Astrocyte of the cerebellum (primary cell): ENCODE measurements at regions not wholly inside any gene's neighbourhood (a gene's known extent, or its start where the extent isn't known, plus 50 kb on each side); places are given as distances from the start of the nearest gene placed in this dataset.
A peak's percentile ranks its signal among the peaks of the same experiment; 100 is the strongest.
"Not testable (repeated sequence)": the region's sequence is repeated elsewhere in the genome, so short reads cannot be mapped to it uniquely, and the experiment has no call there.

Experiments used
- DNase-seq: peaks from one replicate; pipeline ENCODE4 v3.0.0-alpha.2; 2011; ENCODE audit warnings: low read depth
- H3K4me3 ChIP-seq: 2 replicates; pipeline ENCODE4 v1.5.1; 2011; ENCODE audit warnings: mild to moderate bottlenecking, low read depth, low read length, moderate library complexity
- in situ Hi-C: cut with HindIII; loops from 2 replicates; pipeline ENCODE4 v1.10.0; 2017; ENCODE audit warnings: low sequenced_read_pairs
- TF ChIP-seq, protein P1 (sequence below): IDR thresholded peaks from 2 replicates; pipeline ENCODE4 v1.5.1; 2012; ENCODE audit warnings: low read length, low read depth, moderate library complexity, mild to moderate bottlenecking; ENCODE audit errors: missing control alignments

DNA sequence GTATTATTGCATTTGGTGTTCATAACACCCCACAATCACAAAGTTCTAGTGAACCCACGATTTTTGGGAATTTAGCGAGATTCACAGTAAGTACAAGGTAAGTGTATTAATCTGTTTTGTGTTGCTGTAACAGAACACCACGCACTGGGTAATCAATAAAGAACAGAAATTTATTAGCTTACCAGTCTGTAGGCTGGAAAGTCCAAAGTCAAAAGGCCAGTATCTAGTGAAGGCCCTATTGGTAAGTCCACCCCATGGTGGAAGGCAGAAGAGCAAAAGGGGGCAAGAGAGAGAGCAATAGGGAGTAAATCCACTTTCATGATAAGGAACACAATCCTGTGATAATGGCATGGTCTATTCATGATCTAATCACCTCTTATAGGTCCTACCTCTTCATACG, 190.3 kb upstream of the KCNMB2 start:
- TF ChIP-seq, protein P1, sequence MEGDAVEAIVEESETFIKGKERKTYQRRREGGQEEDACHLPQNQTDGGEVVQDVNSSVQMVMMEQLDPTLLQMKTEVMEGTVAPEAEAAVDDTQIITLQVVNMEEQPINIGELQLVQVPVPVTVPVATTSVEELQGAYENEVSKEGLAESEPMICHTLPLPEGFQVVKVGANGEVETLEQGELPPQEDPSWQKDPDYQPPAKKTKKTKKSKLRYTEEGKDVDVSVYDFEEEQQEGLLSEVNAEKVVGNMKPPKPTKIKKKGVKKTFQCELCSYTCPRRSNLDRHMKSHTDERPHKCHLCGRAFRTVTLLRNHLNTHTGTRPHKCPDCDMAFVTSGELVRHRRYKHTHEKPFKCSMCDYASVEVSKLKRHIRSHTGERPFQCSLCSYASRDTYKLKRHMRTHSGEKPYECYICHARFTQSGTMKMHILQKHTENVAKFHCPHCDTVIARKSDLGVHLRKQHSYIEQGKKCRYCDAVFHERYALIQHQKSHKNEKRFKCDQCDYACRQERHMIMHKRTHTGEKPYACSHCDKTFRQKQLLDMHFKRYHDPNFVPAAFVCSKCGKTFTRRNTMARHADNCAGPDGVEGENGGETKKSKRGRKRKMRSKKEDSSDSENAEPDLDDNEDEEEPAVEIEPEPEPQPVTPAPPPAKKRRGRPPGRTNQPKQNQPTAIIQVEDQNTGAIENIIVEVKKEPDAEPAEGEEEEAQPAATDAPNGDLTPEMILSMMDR: no peak
- H3K4me3 ChIP-seq: no peak overlapping the region
- in situ Hi-C loops: loop anchor here (25.0 kb wide), 1 partner anchor 1159 kb away; the partner anchor contains the start of gene TBL1XR1
- no peak for DNase-seq

DNA sequence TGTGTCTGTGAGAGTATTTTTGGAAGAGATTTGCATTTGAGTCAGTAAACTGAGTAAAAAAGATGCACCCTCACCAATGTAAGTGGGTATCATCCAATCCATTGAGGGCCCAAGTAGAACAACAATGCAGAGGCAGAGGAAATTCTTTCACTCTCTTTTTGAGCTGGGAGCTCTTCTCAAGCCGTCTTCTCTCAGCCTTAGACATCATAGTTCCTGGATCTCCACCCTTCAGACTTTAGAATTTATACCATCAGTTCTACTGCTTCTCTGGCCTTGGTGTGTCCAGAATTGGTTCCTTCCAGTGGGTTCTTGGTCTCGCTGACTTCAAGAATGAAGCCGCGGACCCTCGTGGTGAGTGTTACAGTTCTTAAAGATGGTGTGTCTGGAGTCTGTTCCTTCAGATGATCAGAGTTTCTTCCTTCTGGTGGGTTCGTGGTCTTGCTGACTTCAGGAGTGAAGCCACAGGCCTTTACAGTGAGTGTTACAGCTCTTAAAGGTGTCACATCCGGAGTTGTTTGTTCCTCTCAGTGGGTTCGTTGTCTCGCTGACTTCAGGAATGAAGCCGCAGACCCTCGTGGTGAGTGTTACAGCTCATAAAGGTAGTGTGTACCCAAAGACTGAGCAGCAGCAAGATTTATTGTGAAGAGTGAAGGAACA, 187.5 kb upstream of the KCNMB2 start:
- not testable (repeated sequence) for H3K4me3 ChIP-seq, DNase-seq
- in situ Hi-C loops: loop anchor here (25.0 kb wide), 1 partner anchor 1161 kb away; the partner anchor contains the start of gene TBL1XR1

DNA sequence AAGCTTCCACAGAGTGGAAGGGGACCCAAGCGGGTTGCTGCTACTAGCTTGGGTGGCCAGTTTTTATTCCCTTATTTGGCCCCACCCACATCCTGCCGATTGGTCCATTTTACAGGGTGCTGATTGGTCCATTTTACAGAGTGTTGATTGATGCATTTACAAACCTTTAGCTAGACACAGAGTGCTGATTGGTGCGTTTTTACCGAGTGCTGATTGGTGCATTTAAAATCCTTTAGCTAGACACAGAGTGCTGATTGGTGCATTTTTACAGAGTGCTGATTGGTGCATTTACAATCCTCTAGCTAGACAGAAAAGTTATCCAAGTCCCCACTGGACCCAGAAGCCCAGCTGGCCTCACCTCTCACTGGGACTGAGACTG, 187.0 kb upstream of the KCNMB2 start:
- in situ Hi-C loops: loop anchor here (25.0 kb wide), 1 partner anchor 1162 kb away; the partner anchor contains the start of gene TBL1XR1
- not testable (repeated sequence) for DNase-seq, H3K4me3 ChIP-seq

DNA sequence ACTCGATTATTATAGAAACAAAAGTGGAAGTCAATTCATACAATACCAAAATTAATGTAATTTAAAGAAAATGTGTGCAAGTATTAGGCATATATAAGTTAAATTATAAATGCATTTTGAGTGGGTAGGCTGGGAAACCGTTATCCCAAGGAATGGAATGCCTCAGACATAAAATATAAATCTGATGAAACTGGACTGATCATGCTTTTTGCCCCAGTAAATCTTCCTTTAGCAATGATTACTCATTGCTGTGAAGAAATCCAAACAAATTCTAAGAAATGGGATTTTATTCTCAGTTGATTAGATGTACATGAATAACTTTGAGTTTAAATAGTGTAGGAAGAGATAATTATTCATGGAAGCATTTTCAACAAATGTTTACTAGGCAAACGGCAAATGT, 185.5 kb upstream of the KCNMB2 start:
- in situ Hi-C loops: no loop called here
- no peak overlapping the region for H3K4me3 ChIP-seq
- TF ChIP-seq, protein P1: no peak
- no peak for DNase-seq

DNA sequence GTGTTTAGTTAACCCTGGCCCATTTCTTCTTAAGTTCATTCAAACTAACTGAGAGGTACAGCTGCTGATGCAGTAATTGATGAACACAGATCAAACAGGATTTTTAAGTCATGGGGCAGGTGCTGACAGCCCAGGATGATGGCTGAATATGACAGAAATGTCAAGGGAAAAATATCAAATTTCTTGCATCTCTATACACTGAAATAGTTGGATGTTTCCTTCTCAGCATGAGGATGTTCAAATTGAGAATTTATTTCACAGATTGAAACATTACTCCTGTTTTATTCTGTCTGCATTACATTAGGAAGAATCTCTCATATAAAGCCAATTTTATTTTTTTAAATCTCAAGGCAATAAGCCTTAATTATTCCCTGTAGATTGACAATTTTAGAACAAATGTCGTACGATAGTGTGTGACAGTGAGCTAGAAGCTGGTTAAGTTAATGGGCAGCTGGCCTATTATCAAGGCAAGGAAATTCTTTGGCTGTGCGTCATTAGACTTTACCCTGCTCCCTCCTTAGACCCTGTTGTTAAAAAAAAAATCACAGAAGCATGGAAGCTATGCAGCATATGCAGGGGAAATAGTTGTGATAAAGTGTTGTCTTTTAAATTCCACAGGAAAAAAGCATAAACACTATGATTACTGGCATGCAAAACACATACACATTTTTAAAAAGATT, 183.8 kb upstream of the KCNMB2 start:
- in situ Hi-C loops: no loop called here

DNA sequence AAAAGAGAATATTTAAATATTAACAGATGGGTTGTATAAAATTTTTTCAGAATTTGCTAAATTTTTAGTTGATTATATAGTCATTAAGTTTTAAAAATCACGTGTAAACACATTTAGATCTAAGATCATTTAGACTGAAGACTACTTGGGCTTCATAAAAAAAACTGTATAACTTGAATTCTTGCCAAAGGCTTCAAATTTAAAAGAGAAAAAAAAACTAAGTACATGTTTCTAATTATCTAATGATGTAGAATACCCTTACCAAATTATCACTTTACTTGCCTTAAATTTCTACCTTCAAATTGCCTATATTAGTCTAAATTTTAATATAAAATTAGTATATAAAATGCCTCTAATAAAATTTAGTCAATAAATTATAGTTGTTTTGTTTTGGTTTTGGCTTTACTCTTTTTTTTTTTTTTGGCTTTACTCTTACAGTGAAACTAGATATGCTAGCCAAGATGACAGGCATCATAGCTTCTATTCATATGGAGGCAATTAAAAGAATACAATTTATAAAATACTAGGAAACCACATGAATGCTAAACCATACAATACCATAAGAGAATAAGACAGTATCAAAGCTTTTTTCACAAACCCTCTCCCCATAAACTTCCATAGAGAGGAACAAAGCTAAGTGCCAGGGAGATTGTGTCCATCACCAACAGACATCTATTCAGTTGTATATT, 183.1 kb upstream of the KCNMB2 start:
- TF ChIP-seq, protein P1: no peak
- H3K4me3 ChIP-seq: no peak overlapping the region
- in situ Hi-C loops: no loop called here
- DNase-seq: peak; percentile 9

More for the DNA sequence above, 183.8 kb upstream of the KCNMB2 start:
- H3K4me3 ChIP-seq: no peak overlapping the region
- peak; percentile 78 for DNase-seq
- TF ChIP-seq, protein P1: no peak

DNA sequence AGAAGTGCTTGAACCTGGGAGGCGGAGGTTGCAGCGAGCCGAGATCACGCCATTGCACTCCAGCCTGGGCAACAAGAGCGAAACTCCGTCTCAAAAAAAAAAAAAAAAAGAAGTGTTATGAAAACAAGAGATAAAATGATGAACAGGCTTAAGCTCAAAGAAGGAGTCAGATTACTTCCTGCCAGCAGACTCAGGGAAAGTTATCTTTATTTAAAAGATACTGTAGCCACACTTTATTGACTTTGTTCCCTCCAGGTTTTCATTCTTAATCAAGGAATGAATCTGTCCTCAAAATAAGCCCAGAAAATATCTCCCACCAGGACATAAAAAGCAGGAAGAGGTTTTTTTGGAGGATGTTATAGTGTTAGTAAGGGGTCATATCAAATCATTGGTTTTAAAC, 176.5 kb upstream of the KCNMB2 start:
- in situ Hi-C loops: no loop called here
- DNase-seq: no peak
- no peak overlapping the region for H3K4me3 ChIP-seq
- TF ChIP-seq, protein P1: no peak

DNA sequence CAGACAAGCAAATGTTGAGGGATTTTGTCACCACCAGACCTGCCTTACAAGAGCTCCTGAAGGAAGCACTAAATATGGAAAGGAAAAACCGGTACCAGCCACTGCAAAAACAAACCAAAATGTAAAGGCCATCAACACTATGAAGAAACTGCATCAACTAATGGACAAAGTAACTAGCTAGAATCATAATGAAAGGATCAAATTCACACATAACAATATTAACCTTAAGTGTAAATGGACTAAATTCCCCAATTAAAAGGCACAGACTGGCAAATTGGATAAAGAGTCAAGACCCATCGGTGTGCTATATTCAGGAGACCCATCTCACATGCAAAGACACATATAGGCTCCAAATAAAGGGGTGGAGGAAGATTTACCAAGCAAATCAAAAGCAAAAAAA, 173.2 kb upstream of the KCNMB2 start:
- in situ Hi-C loops, DNase-seq, H3K4me3 ChIP-seq: not testable (repeated sequence)
